Tibial nerve (tissue), 4 donors: ENCODE measurements at regions not wholly inside any gene's neighbourhood (a gene's known extent, or its start where the extent isn't known, plus 50 kb on each side); places are given as distances from the start of the nearest gene placed in this dataset.

Source experiments
- DNase-seq, 2 donors: peaks; one replicate each; pipeline ENCODE4 v3.0.0-alpha.2; 2019; ENCODE audit warnings: low spot score in 2 of 2
- H3K27ac ChIP-seq, 4 donors: fragments of 200-600 bp; sonication (generic) in 3 of 4; one replicate each; pipeline ENCODE4 v1.5.1; 2017 to 2019; ENCODE audit warnings: mild to moderate bottlenecking in 1 of 4
- H3K27me3 ChIP-seq, 2 donors: fragments of 200-600 bp; sonication (generic) in 1 of 2; one replicate each; pipeline versions ENCODE4 v1.5.1 to v1.6.0; 2017 to 2019
- H3K36me3 ChIP-seq, 3 donors: fragments of 200-600 bp; sonication (generic); one replicate each; pipeline ENCODE4 v1.5.1; 2018 to 2019
- H3K4me1 ChIP-seq, 4 donors: fragments of 200-600 bp; sonication (generic) in 3 of 4; one replicate each; pipeline ENCODE4 v1.5.1; 2017 to 2019
- H3K4me3 ChIP-seq, 4 donors: fragments of 200-600 bp; sonication (generic) in 3 of 4; one replicate each; pipeline ENCODE4 v1.5.1; 2017 to 2019; ENCODE audit warnings: mild to moderate bottlenecking in 1 of 4, moderate library complexity in 1 of 4
- H3K9me3 ChIP-seq, 4 donors: fragments of 200-600 bp; sonication (generic) in 3 of 4; one replicate each; pipeline ENCODE4 v1.5.1; 2017 to 2019
- EP300 ChIP-seq, 2 donors: sonication (generic); formaldehyde crosslinking; IDR thresholded peaks; one replicate each; pipeline ENCODE4 v1.6.1; 2017; ENCODE audit warnings: antibody characterized with exemption in 2 of 2, mild to moderate bottlenecking in 1 of 2
- POLR2A ChIP-seq, 2 donors: fragments of 450-650 bp; IDR thresholded peaks; one replicate each; pipeline ENCODE4 v1.6.1; 2017; ENCODE audit warnings: antibody characterized with exemption in 2 of 2, mild to moderate bottlenecking in 2 of 2, moderate library complexity in 2 of 2
- WGBS, 2 donors: methylation state at CpG; one replicate each; pipeline ENCODE4 v1.1.5; 2018; 5-methylcytosine and 5-hydroxymethylcytosine counted together
- TF ChIP-seq, protein P1 (sequence below), 5 experiments: fragments of 200-600 bp in 3 of 5; fragments of 450-650 bp in 2 of 5; sonication (generic) in 3 of 5; IDR thresholded peaks; one replicate each; pipeline ENCODE4 v1.5.1; 2016 to 2019; ENCODE audit warnings: antibody characterized with exemption in 5 of 5, mild to moderate bottlenecking in 3 of 5, moderate library complexity in 2 of 5

DNA sequence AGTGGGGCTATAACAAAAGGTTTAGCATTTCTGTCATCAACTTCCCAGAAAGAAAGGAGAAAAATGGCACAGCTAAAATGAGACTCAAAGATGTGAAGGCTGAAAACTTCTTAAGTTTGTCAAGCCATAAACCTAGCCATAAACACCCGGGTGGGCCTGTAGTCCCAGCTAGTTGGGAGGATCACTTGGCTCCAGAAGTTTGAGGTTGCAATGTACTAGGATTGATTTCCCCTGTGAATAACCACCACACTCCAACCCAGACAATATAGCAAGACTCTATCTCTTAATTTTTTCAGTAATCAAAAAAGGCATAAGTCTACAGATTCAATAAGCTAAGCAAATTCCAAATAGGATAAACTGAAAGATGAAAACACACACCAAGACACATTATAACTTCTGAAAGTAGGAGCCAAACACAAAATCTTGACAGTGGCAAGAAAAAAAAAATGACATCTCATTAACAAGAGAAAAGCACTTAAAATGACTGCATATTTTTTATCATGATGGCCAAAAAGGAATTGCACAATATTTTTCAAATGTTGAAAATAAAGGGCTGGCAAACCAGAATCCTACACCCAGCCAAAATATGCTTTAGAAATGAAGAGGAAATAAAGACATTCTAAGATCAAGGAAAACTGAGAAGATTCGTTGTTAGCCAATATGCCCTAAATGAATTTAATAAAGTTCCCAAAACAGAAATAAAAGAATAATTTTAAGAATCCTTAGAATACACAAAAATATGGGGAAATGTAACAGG lies 308.4 kb downstream of the BRINP1 start:
- TF ChIP-seq, protein P1, sequence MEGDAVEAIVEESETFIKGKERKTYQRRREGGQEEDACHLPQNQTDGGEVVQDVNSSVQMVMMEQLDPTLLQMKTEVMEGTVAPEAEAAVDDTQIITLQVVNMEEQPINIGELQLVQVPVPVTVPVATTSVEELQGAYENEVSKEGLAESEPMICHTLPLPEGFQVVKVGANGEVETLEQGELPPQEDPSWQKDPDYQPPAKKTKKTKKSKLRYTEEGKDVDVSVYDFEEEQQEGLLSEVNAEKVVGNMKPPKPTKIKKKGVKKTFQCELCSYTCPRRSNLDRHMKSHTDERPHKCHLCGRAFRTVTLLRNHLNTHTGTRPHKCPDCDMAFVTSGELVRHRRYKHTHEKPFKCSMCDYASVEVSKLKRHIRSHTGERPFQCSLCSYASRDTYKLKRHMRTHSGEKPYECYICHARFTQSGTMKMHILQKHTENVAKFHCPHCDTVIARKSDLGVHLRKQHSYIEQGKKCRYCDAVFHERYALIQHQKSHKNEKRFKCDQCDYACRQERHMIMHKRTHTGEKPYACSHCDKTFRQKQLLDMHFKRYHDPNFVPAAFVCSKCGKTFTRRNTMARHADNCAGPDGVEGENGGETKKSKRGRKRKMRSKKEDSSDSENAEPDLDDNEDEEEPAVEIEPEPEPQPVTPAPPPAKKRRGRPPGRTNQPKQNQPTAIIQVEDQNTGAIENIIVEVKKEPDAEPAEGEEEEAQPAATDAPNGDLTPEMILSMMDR (IDR thresholded peaks at IDR 0.05) = no peak
- TF ChIP-seq EP300 (IDR thresholded peaks at IDR 0.05) = no peak
- Histone ChIP-seq H3K36me3 (no peaks in the 10 kb centered on the region), H3K27me3 (no peaks in the 10 kb centered on the region), H3K9me3 (no peaks in the 10 kb centered on the region), H3K4me1 (no peaks in the 10 kb centered on the region), H3K27ac (peak overlapping the region in 2 of 4 donors; percentile 6 to 36), H3K4me3 (no peak overlapping the region)
- no peak for DNase-seq
- WGBS, 2 donors = 45 to 46% methylated on average over 2 of the region's 2 CpGs

DNA sequence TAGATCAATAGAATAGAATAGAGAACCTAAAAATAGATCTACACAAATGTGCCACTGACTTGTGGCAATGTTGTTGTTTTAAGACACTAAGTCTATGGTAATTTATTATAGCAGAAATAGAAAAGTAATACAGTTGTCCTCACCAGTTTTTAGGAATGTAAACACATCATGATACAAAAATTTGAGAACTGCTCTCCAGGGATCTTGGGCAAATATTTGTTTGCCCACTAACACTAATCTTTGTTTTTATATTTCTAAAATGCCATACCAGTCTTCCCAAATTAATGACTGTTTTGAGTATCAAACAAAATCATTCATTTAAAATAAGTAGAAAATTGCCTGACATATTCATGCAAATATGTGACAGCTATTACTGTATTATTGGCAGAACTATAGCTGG lies 297.6 kb downstream of the BRINP1 start:
- no peaks in the 10 kb centered on the region for H3K4me1 ChIP-seq
- no peaks in the 10 kb centered on the region for H3K36me3 ChIP-seq
- H3K4me3 ChIP-seq = no peak overlapping the region
- TF ChIP-seq POLR2A (IDR thresholded peaks at IDR 0.05) = no peak
- TF ChIP-seq, protein P1 (IDR thresholded peaks at IDR 0.05) = no peak
- no peak for TF ChIP-seq EP300 (IDR thresholded peaks at IDR 0.05)
- H3K9me3 ChIP-seq = no peaks in the 10 kb centered on the region
- no peak for DNase-seq
- H3K27me3 ChIP-seq = no peaks in the 10 kb centered on the region
- no peak overlapping the region for H3K27ac ChIP-seq

DNA sequence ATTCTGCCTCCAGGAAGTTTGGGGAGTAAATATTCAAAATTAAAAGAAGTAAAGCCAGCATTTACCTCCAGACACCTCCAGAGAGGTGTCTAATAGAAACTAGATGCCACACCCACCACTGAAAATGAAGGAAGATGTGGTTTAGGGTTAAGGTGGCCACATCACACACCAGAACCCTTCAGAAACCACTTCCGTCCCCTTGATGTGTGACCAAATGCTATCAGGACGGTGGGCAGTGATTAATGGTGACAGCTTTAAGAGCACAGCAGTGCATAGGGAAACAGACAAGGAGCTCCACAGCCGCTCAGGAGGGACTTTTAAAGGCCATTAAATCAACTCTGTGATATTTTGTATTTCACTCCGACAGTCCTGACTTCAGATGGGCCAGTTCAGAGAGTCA lies 295.2 kb downstream of the BRINP1 start:
- H3K4me1 ChIP-seq = no peaks in the 10 kb centered on the region
- no peak overlapping the region for H3K4me3 ChIP-seq
- 31 to 33% methylated on average over 4 of the region's 4 CpGs for WGBS, 2 donors
- H3K27me3 ChIP-seq = no peaks in the 10 kb centered on the region
- no peak for DNase-seq
- TF ChIP-seq POLR2A (IDR thresholded peaks at IDR 0.05) (no peak), EP300 (IDR thresholded peaks at IDR 0.05) (no peak)
- TF ChIP-seq, protein P1 (IDR thresholded peaks at IDR 0.05) = no peak
- no peaks in the 10 kb centered on the region for H3K36me3 ChIP-seq
- H3K27ac ChIP-seq = no peak overlapping the region
- H3K9me3 ChIP-seq = no peaks in the 10 kb centered on the region

DNA sequence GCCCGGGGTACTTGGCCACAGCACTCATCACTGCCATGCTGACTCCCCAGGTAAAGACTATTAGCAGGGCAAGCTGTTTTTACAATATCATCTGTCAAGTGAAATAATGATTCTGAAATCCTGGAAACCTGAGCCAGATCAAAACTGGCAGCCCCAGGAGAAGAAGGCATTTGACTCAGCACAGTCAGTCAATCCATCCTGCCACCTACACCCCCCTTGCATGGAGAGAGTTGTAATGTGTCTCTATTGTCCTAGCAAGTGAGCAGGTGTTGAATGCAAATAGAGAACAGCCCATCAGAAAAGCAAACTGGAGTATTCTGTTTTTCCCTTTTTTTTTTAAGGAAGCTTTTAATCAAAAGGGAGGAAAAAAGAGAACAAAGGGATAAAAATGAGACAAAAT lies 291.2 kb downstream of the BRINP1 start:
- TF ChIP-seq EP300 (IDR thresholded peaks at IDR 0.05) (no peak), POLR2A (IDR thresholded peaks at IDR 0.05) (no peak)
- TF ChIP-seq, protein P1 (IDR thresholded peaks at IDR 0.05) = no peak
- no peaks in the 10 kb centered on the region for H3K36me3 ChIP-seq
- WGBS, 2 donors = 50 to 73% methylated on average over 1 of the region's 1 CpG
- H3K4me3 ChIP-seq = no peak overlapping the region
- no peak for DNase-seq
- no peaks in the 10 kb centered on the region for H3K9me3 ChIP-seq
- no peaks in the 10 kb centered on the region for H3K27me3 ChIP-seq
- H3K27ac ChIP-seq = no peak overlapping the region
- H3K4me1 ChIP-seq = no peaks in the 10 kb centered on the region

DNA sequence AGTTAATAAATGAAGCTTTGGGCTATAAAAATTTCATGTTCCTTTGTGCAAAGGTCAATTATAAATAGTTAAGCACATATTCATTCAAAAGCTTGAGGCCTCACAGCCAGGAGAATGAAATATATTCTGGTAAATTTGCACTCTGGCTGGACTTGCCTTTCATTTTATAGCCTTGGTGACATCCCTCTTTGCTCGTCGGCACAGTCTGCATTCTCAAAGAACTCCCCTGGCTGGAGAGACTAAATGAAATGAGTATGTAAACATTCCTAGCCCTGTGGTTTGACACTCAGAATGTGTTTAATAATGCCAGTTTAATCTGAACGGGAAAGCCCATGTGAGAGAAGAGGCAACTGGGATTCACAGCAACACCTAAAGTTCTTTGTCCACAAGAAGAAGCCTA lies 285.6 kb downstream of the BRINP1 start:
- Histone ChIP-seq H3K9me3 (no peaks in the 10 kb centered on the region), H3K36me3 (no peaks in the 10 kb centered on the region), H3K4me1 (no peaks in the 10 kb centered on the region), H3K27ac (no peak overlapping the region), H3K4me3 (no peak overlapping the region), H3K27me3 (no peaks in the 10 kb centered on the region)
- TF ChIP-seq, protein P1 (IDR thresholded peaks at IDR 0.05) = no peak
- TF ChIP-seq POLR2A (IDR thresholded peaks at IDR 0.05) = no peak
- TF ChIP-seq EP300 (IDR thresholded peaks at IDR 0.05) = no peak
- 37 to 50% methylated on average over 3 of the region's 3 CpGs for WGBS, 2 donors
- DNase-seq = no peak
